RWPE2 (cell line): ENCODE measurements at regions not wholly inside any gene's neighbourhood (a gene's known extent, or its start where the extent isn't known, plus 50 kb on each side); places are given as distances from the start of the nearest gene placed in this dataset.
A peak's percentile ranks its signal among the peaks of the same experiment; 100 is the strongest.

Experiments
- ATAC-seq: fragments of 200-7000 bp; cut with Tn5 transposase; 3 replicates; pipeline ENCODE4 v1.9.1; 2021; ENCODE audit warnings: low read depth
- DNase-seq: peaks from one replicate; pipeline ENCODE4 v3.0.0-alpha.2; 2020; ENCODE audit warnings: low spot score
- H3K27ac ChIP-seq: fragments of 450-650 bp; 2 replicates; pipeline ENCODE4 v1.5.1; 2017; ENCODE audit warnings: mild to moderate bottlenecking; ENCODE audit not compliant: poor library complexity, severe bottlenecking
- H3K27me3 ChIP-seq: fragments of 250-450 bp; sonication (Bioruptor Pico); 2 replicates; pipeline ENCODE4 v1.5.1; 2021; ENCODE audit warnings: mild to moderate bottlenecking, moderate library complexity; ENCODE audit not compliant: insufficient read depth, poor library complexity, severe bottlenecking
- H3K36me3 ChIP-seq: fragments of 250-450 bp; sonication (Bioruptor Pico); 2 replicates; pipeline ENCODE4 v1.5.1; 2020; ENCODE audit warnings: low read depth, mild to moderate bottlenecking, moderate library complexity
- H3K4me1 ChIP-seq: fragments of 250-450 bp; sonication (Bioruptor Pico); 2 replicates; pipeline ENCODE4 v1.5.1; 2021; ENCODE audit warnings: mild to moderate bottlenecking, moderate library complexity; ENCODE audit not compliant: insufficient read depth, poor library complexity, severe bottlenecking
- H3K4me3 ChIP-seq: fragments of 250-450 bp; sonication (Bioruptor Pico); 2 replicates; pipeline ENCODE4 v1.5.1; 2021; ENCODE audit warnings: mild to moderate bottlenecking, moderate library complexity; ENCODE audit not compliant: severe bottlenecking
- H3K9me3 ChIP-seq: fragments of 250-450 bp; sonication (Bioruptor Pico); 2 replicates; pipeline ENCODE4 v1.5.1; 2021; ENCODE audit warnings: mild to moderate bottlenecking, moderate library complexity; ENCODE audit not compliant: severe bottlenecking
- TF ChIP-seq, protein P1 (sequence below): fragments of 450-650 bp; IDR thresholded peaks from one replicate; pipeline ENCODE4 v1.5.1; 2017; ENCODE audit warnings: mild to moderate bottlenecking, moderate library complexity; ENCODE audit not compliant: poor library complexity, severe bottlenecking

DNA sequence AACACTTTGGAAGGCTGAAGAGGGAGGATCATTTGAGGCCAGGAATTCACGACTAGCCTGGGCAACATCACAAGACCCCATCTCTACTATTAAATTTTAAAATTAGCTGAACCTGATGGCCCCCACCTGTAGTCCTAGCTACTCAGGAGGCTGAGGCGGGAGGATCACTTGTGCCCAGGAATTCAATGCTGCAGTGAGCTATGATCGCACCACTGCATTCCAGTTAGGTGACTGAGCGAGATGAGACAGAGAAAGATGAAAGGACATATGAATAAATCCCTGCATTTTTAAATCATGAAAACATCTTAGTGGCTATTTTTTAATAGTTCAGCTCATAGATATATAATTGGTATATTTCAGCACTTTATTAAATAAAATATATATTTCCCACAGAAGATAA lies 93.8 kb downstream of the GPR63 start:
- Histone ChIP-seq H3K27me3 (no peaks in the 10 kb centered on the region), H3K36me3 (no peaks in the 10 kb centered on the region), H3K4me1 (no peaks in the 10 kb centered on the region), H3K4me3 (no peak overlapping the region), H3K9me3 (no peaks in the 10 kb centered on the region), H3K27ac (no peak overlapping the region)
- TF ChIP-seq, protein P1, sequence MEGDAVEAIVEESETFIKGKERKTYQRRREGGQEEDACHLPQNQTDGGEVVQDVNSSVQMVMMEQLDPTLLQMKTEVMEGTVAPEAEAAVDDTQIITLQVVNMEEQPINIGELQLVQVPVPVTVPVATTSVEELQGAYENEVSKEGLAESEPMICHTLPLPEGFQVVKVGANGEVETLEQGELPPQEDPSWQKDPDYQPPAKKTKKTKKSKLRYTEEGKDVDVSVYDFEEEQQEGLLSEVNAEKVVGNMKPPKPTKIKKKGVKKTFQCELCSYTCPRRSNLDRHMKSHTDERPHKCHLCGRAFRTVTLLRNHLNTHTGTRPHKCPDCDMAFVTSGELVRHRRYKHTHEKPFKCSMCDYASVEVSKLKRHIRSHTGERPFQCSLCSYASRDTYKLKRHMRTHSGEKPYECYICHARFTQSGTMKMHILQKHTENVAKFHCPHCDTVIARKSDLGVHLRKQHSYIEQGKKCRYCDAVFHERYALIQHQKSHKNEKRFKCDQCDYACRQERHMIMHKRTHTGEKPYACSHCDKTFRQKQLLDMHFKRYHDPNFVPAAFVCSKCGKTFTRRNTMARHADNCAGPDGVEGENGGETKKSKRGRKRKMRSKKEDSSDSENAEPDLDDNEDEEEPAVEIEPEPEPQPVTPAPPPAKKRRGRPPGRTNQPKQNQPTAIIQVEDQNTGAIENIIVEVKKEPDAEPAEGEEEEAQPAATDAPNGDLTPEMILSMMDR = no peak
- peak; percentile 45; the same call in 1 of the 3 replicates for ATAC-seq
- DNase-seq = no peak

DNA sequence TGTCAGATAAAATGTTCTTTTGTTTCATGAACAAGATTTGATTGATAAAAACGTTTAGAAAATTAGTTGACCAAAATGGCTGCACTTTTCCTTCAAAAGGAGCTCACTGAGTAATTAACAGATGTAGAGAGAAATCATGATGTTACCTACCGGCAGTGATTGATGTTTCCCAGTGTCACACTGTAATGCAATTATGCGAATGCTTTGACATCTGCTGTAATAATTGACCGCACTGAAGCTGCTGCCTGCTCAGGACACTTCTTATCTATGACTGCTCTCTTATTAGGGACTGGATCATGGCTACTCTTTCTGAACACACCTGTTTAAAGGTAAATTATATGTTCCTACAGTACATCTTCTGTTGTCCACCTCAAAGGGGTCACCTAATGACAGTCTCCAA lies 94.6 kb downstream of the GPR63 start:
- ATAC-seq (no peak), DNase-seq (no peak)
- Histone ChIP-seq H3K27ac (no peak overlapping the region), H3K4me1 (no peaks in the 10 kb centered on the region), H3K9me3 (no peaks in the 10 kb centered on the region), H3K36me3 (no peaks in the 10 kb centered on the region), H3K27me3 (no peaks in the 10 kb centered on the region), H3K4me3 (no peak overlapping the region)
- TF ChIP-seq, protein P1 = no peak

DNA sequence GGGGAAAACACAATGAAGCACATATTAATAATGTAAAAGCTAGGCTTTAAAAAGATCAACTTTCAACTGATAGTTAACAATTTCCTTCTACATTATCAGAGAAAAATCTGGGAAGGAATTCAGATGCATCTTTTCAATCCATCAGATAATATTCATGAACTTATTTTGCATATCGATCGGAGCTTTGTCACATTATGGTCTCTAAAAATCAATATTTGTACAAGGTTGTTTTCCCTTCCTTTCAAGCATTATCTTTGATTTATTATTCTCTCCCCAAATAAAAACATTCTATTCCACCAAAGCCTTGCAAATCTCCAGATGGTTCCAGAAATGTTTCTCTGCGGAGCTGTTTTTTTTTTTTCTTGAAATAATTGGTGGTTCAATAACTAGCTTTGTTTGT lies 101.9 kb downstream of the GPR63 start:
- H3K27ac ChIP-seq = no peak overlapping the region
- TF ChIP-seq, protein P1 = no peak

DNA sequence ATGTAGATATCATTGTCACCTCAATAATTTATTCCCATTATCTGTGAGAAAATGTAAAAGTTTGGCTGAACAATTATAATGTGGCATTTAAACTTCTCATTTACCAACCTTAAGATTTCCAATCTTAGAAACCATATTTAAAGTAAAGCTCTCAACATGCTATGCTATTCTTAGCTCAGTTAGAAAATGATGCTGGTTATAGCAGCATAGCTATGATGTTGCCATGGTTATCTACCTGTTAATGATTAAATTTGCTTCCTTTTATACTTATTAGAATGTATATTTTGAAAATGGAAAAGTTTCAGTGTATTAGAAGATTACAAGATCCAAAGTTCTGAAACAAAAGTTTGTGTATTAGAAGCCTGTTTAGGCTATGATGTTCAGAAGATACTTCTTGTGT lies 110.1 kb downstream of the GPR63 start:
- no peaks in the 10 kb centered on the region for H3K36me3 ChIP-seq
- no peak for ATAC-seq
- no peaks in the 10 kb centered on the region for H3K9me3 ChIP-seq
- TF ChIP-seq, protein P1 = no peak
- H3K27ac ChIP-seq = no peak overlapping the region
- DNase-seq = no peak
- no peak overlapping the region for H3K4me3 ChIP-seq
- no peaks in the 10 kb centered on the region for H3K27me3 ChIP-seq
- no peaks in the 10 kb centered on the region for H3K4me1 ChIP-seq

More for the DNA sequence above, 101.9 kb downstream of the GPR63 start:
- DNase-seq (no peak), ATAC-seq (no peak)
- Histone ChIP-seq H3K4me1 (no peaks in the 10 kb centered on the region), H3K4me3 (no peak overlapping the region), H3K9me3 (no peaks in the 10 kb centered on the region), H3K36me3 (no peaks in the 10 kb centered on the region), H3K27me3 (no peaks in the 10 kb centered on the region)

DNA sequence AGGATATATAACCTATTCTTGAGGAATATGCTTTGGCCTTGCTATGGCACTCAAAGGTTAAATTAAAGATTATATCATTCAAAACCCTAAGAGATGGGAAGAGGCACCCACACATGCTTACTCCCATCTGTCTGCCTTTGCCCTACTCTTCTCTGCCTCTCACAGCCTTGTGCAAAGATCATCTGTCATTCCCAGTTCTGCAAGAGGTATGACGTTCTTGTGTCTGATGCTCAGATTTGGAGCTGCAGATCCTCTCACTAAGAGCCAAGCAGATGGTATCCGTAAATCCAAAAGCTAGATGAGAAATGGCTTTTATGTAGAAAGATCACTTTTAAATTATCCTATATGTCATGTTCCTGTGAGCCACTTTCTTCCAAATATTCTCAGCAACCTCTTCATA lies 112.0 kb downstream of the GPR63 start:
- no peak overlapping the region for H3K27ac ChIP-seq
- H3K36me3 ChIP-seq = no peaks in the 10 kb centered on the region
- no peaks in the 10 kb centered on the region for H3K9me3 ChIP-seq
- H3K4me3 ChIP-seq = no peak overlapping the region
- no peak for ATAC-seq
- TF ChIP-seq, protein P1 = no peak
- no peak for DNase-seq
- H3K4me1 ChIP-seq = no peaks in the 10 kb centered on the region
- no peaks in the 10 kb centered on the region for H3K27me3 ChIP-seq
